Astrocyte of the cerebellum (primary cell): ENCODE measurements at regions not wholly inside any gene's neighbourhood (a gene's known extent, or its start where the extent isn't known, plus 50 kb on each side); places are given as distances from the start of the nearest gene placed in this dataset.
A peak's percentile ranks its signal among the peaks of the same experiment; 100 is the strongest.

Experiments used
- DNase-seq: peaks from one replicate; pipeline ENCODE4 v3.0.0-alpha.2; 2011; ENCODE audit warnings: low read depth
- H3K4me3 ChIP-seq: 2 replicates; pipeline ENCODE4 v1.5.1; 2011; ENCODE audit warnings: mild to moderate bottlenecking, low read depth, low read length, moderate library complexity
- CTCF ChIP-seq: IDR thresholded peaks from 2 replicates; pipeline ENCODE4 v1.5.1; 2012; ENCODE audit warnings: low read length, low read depth, moderate library complexity, mild to moderate bottlenecking; ENCODE audit errors: missing control alignments
- in situ Hi-C: cut with HindIII; loops from 2 replicates; pipeline ENCODE4 v1.10.0; 2017; ENCODE audit warnings: low sequenced_read_pairs

GRCh38 chr12:67062193-67062592, 207.0 kb upstream of the CAND1 start:
- TF ChIP-seq CTCF: no peak
- no peak overlapping the region for H3K4me3 ChIP-seq
- in situ Hi-C loops: no loop called here
- DNase-seq: no peak

GRCh38 chr12:67067453-67068203, 201.5 kb upstream of the CAND1 start:
- H3K4me3 ChIP-seq: peak overlapping the region; percentile 50
- no peak for TF ChIP-seq CTCF
- in situ Hi-C loops: no loop called here
- no peak for DNase-seq

GRCh38 chr12:67068204-67068731, 200.9 kb upstream of the CAND1 start:
- TF ChIP-seq CTCF: peak; percentile 37
- in situ Hi-C loops: no loop called here
- peak overlapping the region; percentile 50 for H3K4me3 ChIP-seq
- no peak for DNase-seq

- in situ Hi-C loops: no loop called here
- DNase-seq: peak; percentile 6
- peak overlapping the region; percentile 50 for H3K4me3 ChIP-seq
- peak; percentile 7 for TF ChIP-seq CTCF
Measured at GRCh38 chr12:67068761-67069450, 200.3 kb upstream of the CAND1 start.

- H3K4me3 ChIP-seq: peak overlapping the region; percentile 50
Measured at GRCh38 chr12:67069451-67070306, 199.5 kb upstream of the CAND1 start.

More at GRCh38 chr12:67069451-67070306, 199.5 kb upstream of the CAND1 start:
- no peak for TF ChIP-seq CTCF
- in situ Hi-C loops: loop anchor here (10.0 kb wide), 1 partner anchor 205 kb away; no protein-coding TSS in a partner anchor
- DNase-seq: no peak
